Right atrium auricular region (tissue), 2 donors: ENCODE measurements at regions not wholly inside any gene's neighbourhood (a gene's known extent, or its start where the extent isn't known, plus 50 kb on each side); places are given as distances from the start of the nearest gene placed in this dataset.

Experiments used
- DNase-seq: peaks from one replicate; pipeline ENCODE4 v3.0.0-alpha.2; 2019; ENCODE audit warnings: low spot score
- H3K27ac ChIP-seq, 2 donors: fragments of 200-600 bp; sonication (generic); 1 replicate in 1 of 2; 2 replicates in 1 of 2; pipeline ENCODE4 v1.5.1; 2016 to 2019
- H3K27me3 ChIP-seq, 2 donors: fragments of 200-600 bp; sonication (generic); one replicate each; pipeline versions ENCODE4 v1.5.1 to v1.6.0; 2017 to 2019
- H3K36me3 ChIP-seq: fragments of 200-600 bp; sonication (generic); one replicate; pipeline ENCODE4 v1.5.1; 2016
- H3K4me1 ChIP-seq, 2 donors: fragments of 200-600 bp; sonication (generic); one replicate each; pipeline versions ENCODE4 v1.5.1 to v1.6.0; 2017 to 2019
- H3K4me3 ChIP-seq, 2 donors: fragments of 200-600 bp; sonication (generic); 1 replicate in 1 of 2; 2 replicates in 1 of 2; pipeline ENCODE4 v1.5.1; 2017 to 2019; ENCODE audit warnings: mild to moderate bottlenecking in 1 of 2, moderate library complexity in 1 of 2
- H3K9me3 ChIP-seq, 2 donors: fragments of 200-600 bp; sonication (generic); one replicate each; pipeline ENCODE4 v1.5.1; 2019
- TF ChIP-seq, protein P1 (sequence below), 2 donors: fragments of 200-600 bp; sonication (generic); IDR thresholded peaks; one replicate each; pipeline ENCODE4 v1.5.1; 2019; ENCODE audit warnings: antibody characterized with exemption in 2 of 2

DNA sequence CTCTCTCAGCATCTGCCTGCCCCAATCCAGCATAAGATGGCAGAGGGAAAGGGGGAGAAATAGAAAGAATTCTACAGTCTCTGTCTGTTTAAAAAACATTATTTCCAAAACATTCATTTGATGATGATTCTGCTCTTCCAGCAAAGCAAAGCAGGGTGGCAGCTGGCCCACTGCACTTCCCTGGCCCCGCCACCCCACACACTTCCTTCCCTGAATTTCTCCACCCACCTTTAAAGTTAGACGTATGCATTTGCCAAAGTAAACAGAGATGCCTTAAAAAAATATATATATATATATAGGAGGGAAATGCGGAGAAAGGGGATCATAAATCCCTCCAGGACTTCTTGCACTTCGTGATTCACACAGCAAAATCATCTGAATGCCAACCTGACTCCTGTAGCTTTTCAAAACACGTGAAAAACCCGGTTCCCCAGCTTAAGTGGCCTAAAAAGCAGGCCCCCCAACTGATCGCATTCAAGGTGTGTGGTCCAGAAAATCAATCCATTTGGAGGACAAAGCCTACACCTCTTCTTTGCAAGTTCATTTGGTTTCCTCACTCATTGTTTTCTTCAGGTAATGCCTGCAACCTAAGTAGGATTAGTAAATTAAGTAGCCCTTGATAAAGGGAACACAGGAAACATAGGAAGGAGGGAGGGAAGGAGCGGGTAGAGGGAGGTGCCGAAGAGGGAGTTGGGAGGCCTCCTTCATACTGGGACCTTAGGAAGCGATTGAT lies 68.8 kb downstream of the LLPH start:
- no peaks in the 10 kb centered on the region for H3K27me3 ChIP-seq
- TF ChIP-seq, protein P1, sequence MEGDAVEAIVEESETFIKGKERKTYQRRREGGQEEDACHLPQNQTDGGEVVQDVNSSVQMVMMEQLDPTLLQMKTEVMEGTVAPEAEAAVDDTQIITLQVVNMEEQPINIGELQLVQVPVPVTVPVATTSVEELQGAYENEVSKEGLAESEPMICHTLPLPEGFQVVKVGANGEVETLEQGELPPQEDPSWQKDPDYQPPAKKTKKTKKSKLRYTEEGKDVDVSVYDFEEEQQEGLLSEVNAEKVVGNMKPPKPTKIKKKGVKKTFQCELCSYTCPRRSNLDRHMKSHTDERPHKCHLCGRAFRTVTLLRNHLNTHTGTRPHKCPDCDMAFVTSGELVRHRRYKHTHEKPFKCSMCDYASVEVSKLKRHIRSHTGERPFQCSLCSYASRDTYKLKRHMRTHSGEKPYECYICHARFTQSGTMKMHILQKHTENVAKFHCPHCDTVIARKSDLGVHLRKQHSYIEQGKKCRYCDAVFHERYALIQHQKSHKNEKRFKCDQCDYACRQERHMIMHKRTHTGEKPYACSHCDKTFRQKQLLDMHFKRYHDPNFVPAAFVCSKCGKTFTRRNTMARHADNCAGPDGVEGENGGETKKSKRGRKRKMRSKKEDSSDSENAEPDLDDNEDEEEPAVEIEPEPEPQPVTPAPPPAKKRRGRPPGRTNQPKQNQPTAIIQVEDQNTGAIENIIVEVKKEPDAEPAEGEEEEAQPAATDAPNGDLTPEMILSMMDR (IDR thresholded peaks at IDR 0.05) = no peak

GRCh38 chr12:66061076-66061475 lies 69.5 kb downstream of the LLPH start:
- H3K4me3 ChIP-seq = no peak overlapping the region
- DNase-seq = no peak
- TF ChIP-seq, protein P1 (IDR thresholded peaks at IDR 0.05) = no peak
- H3K9me3 ChIP-seq = no peaks in the 10 kb centered on the region
- H3K36me3 ChIP-seq = no peaks in the 10 kb centered on the region
- no peak overlapping the region for H3K27ac ChIP-seq
- no peaks in the 10 kb centered on the region for H3K4me1 ChIP-seq
- H3K27me3 ChIP-seq = no peaks in the 10 kb centered on the region

More for the DNA sequence above, 68.8 kb downstream of the LLPH start:
- H3K4me1 ChIP-seq = no peaks in the 10 kb centered on the region
- no peak overlapping the region for H3K4me3 ChIP-seq
- no peak overlapping the region for H3K27ac ChIP-seq
- H3K9me3 ChIP-seq = no peaks in the 10 kb centered on the region
- no peak for DNase-seq
- no peaks in the 10 kb centered on the region for H3K36me3 ChIP-seq

DNA sequence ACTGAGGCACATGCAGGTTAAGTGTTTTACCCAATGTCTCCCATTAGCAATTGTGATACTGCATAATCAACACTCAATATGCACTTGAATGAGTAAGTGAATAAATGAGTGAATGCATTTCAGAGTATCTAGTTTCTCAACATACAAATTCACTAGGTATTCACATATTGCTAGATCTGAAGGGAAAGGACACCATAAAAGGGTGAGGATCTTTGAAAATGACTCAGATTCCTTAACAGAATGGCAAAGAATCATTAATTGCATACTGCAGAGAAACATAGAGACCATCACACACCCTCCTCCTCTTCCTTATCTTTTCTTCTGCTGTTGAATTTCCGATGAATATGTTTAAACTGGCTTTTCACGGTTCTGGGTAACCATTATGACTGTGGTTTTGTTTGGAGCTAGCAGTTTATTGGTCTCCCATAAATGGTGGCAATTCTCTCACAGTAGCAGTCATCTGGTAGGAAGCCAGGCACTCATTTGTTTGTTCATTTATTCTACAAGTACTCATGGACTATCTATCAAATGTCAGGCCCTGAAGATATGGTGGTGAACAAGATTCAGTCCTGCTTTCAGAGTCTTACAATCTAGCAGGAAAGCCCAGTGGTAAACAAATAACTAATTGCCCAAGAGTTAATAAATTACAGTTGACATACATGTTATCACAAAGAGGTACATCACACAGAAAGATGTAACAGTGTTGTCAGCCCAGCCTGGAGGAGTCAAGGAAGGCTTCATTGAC lies 70.2 kb downstream of the LLPH start:
- Histone ChIP-seq H3K9me3 (no peaks in the 10 kb centered on the region), H3K27ac (no peak overlapping the region), H3K27me3 (no peaks in the 10 kb centered on the region), H3K4me3 (no peak overlapping the region), H3K36me3 (no peaks in the 10 kb centered on the region), H3K4me1 (no peaks in the 10 kb centered on the region)
- no peak for DNase-seq
- TF ChIP-seq, protein P1 (IDR thresholded peaks at IDR 0.05) = no peak

GRCh38 chr12:66059666-66060065 lies 70.9 kb downstream of the LLPH start:
- Histone ChIP-seq H3K27me3 (no peaks in the 10 kb centered on the region), H3K27ac (no peak overlapping the region), H3K4me1 (no peaks in the 10 kb centered on the region), H3K4me3 (no peak overlapping the region), H3K9me3 (no peaks in the 10 kb centered on the region), H3K36me3 (no peaks in the 10 kb centered on the region)
- TF ChIP-seq, protein P1 (IDR thresholded peaks at IDR 0.05) = no peak
- DNase-seq = no peak

DNA sequence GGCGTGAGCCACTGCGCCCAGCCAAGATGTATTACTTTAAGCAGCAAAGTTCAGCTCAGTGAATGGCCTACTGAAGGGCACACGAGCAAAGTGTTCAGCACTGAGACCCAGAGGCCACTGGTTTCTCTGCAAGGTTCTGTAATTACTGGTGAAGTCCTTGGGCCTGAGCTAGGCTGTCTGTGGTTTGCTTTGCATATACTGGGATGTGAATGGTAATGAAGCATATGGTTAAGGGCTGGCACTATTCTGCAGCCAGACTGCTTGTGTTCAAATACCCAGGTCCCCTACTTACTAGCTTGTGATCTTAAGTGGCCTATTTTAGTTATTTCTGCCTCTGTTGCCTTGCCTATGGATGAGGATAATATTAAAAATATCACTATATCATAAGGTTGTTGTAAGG lies 72.0 kb downstream of the LLPH start:
- TF ChIP-seq, protein P1 (IDR thresholded peaks at IDR 0.05) = no peak
- Histone ChIP-seq H3K27ac (no peak overlapping the region), H3K36me3 (no peaks in the 10 kb centered on the region), H3K4me1 (no peaks in the 10 kb centered on the region), H3K9me3 (no peaks in the 10 kb centered on the region), H3K4me3 (no peak overlapping the region), H3K27me3 (no peaks in the 10 kb centered on the region)
- DNase-seq = no peak
